ENCODE measurements at regions not wholly inside any gene's neighbourhood (a gene's known extent, or its start where the extent isn't known, plus 50 kb on each side); places are given as distances from the start of the nearest gene placed in this dataset.

- Histone ChIP-seq H4K20me1 (ENCODE audit: low read depth, low read length) (no peaks in the 10 kb centered on the region), H3K36me3 (ENCODE audit: low read length) (no peaks in the 10 kb centered on the region), H3K9me2 (replicated peaks; ENCODE audit: insufficient read depth, low read length) (no peaks in the 10 kb centered on the region), H3F3A (ENCODE audit: insufficient read depth) (peaks cover 4% of the 10 kb centered on the region; the same call in 1 of the 2 replicates), H3K9me3 (ENCODE audit: insufficient read depth, low read length) (no peaks in the 10 kb centered on the region), H3K4me2 (ENCODE audit: low read depth, low read length, poor library complexity, severe bottlenecking) (peak overlapping the region; percentile 75), H3K4me3 (ENCODE audit: insufficient read depth, low read length, poor library complexity, severe bottlenecking) (peak overlapping the region; percentile 26), H3K27ac (ENCODE audit: low read depth, low read length) (peak overlapping the region; percentile 33; the same call in 1 of the 2 replicates), H2AFZ (ENCODE audit: low read depth, low read length, severe bottlenecking) (no peak overlapping the region), H3K27me3 (ENCODE audit: low read length) (no peaks in the 10 kb centered on the region), H3K79me2 (ENCODE audit: insufficient read depth, low read length) (no peaks in the 10 kb centered on the region), H3K9ac (ENCODE audit: low read length) (no peak overlapping the region)
- no peak for TF ChIP-seq CTCF (IDR thresholded peaks at IDR 0.05; ENCODE audit: insufficient read depth, low read length, poor library complexity, severe bottlenecking)
- no peak for TF ChIP-seq EZH2phosphoT487 (conservative IDR thresholded peaks at IDR 0.05; ENCODE audit: low read length)
These were observed 186.7 kb upstream of the RASA1 start for GRCh38 chr5:87081016-87081415.

- peaks cover 4% of the 10 kb centered on the region; the same call in 1 of the 2 replicates for H3F3A ChIP-seq (ENCODE audit: insufficient read depth)
- H3K4me3 ChIP-seq (ENCODE audit: insufficient read depth, low read length, poor library complexity, severe bottlenecking): peak overlapping the region; percentile 26
- peak overlapping the region; percentile 51 for H3K27ac ChIP-seq (ENCODE audit: low read depth, low read length)
- no peaks in the 10 kb centered on the region for H3K36me3 ChIP-seq (ENCODE audit: low read length)
- no peak overlapping the region for H2AFZ ChIP-seq (ENCODE audit: low read depth, low read length, severe bottlenecking)
- H3K9ac ChIP-seq (ENCODE audit: low read length): no peak overlapping the region
- H3K79me2 ChIP-seq (ENCODE audit: insufficient read depth, low read length): no peaks in the 10 kb centered on the region
- no peaks in the 10 kb centered on the region for H4K20me1 ChIP-seq (ENCODE audit: low read depth, low read length)
- no peaks in the 10 kb centered on the region for H3K9me2 ChIP-seq (replicated peaks; ENCODE audit: insufficient read depth, low read length)
- peak overlapping the region; percentile 75 for H3K4me2 ChIP-seq (ENCODE audit: low read depth, low read length, poor library complexity, severe bottlenecking)
- H3K27me3 ChIP-seq (ENCODE audit: low read length): no peaks in the 10 kb centered on the region
- no peaks in the 10 kb centered on the region for H3K9me3 ChIP-seq (ENCODE audit: insufficient read depth, low read length)
- no peak for TF ChIP-seq EZH2phosphoT487 (conservative IDR thresholded peaks at IDR 0.05; ENCODE audit: low read length)
- TF ChIP-seq CTCF (IDR thresholded peaks at IDR 0.05; ENCODE audit: insufficient read depth, low read length, poor library complexity, severe bottlenecking): no peak
These were observed 185.9 kb upstream of the RASA1 start for GRCh38 chr5:87081511-87082372.

GRCh38 chr5:87094347-87094746 lies 173.3 kb upstream of the RASA1 start:
- Histone ChIP-seq H3K9me3 (ENCODE audit: insufficient read depth, low read length) (no peaks in the 10 kb centered on the region), H3K27ac (ENCODE audit: low read depth, low read length) (no peak overlapping the region), H2AFZ (ENCODE audit: low read depth, low read length, severe bottlenecking) (no peak overlapping the region), H3K4me2 (ENCODE audit: low read depth, low read length, poor library complexity, severe bottlenecking) (no peak overlapping the region), H3K27me3 (ENCODE audit: low read length) (no peaks in the 10 kb centered on the region), H3F3A (ENCODE audit: insufficient read depth) (no peaks in the 10 kb centered on the region), H3K4me3 (ENCODE audit: insufficient read depth, low read length, poor library complexity, severe bottlenecking) (no peak overlapping the region), H3K9ac (ENCODE audit: low read length) (no peak overlapping the region), H3K79me2 (ENCODE audit: insufficient read depth, low read length) (no peaks in the 10 kb centered on the region), H4K20me1 (ENCODE audit: low read depth, low read length) (no peaks in the 10 kb centered on the region), H3K36me3 (ENCODE audit: low read length) (no peaks in the 10 kb centered on the region), H3K9me2 (replicated peaks; ENCODE audit: insufficient read depth, low read length) (no peaks in the 10 kb centered on the region)
- no peak for TF ChIP-seq EZH2phosphoT487 (conservative IDR thresholded peaks at IDR 0.05; ENCODE audit: low read length)
- TF ChIP-seq CTCF (IDR thresholded peaks at IDR 0.05; ENCODE audit: insufficient read depth, low read length, poor library complexity, severe bottlenecking): no peak
